HG03066 (cell line): ENCODE measurements at regions not wholly inside any gene's neighbourhood (a gene's known extent, or its start where the extent isn't known, plus 50 kb on each side); places are given as distances from the start of the nearest gene placed in this dataset.
"Not testable (repeated sequence)": the region's sequence is repeated elsewhere in the genome, so short reads cannot be mapped to it uniquely, and the experiment has no call there.

Experiments
- ATAC-seq: cut with Tn5 transposase; IDR thresholded peaks from one replicate; pipeline ENCODE4 v1.9.1; 2021; ENCODE audit warnings: low read depth; ENCODE audit not compliant: unreplicated experiment

- not testable (repeated sequence) for ATAC-seq
Observed at GRCh38 chr17:30713805-30714204, 110.7 kb downstream of the CRLF3 start.

GRCh38 chr17:30712859-30713258 is 111.6 kb downstream of the CRLF3 start:
- not testable (repeated sequence) for ATAC-seq

GRCh38 chr17:30711626-30712507 is 112.6 kb downstream of the CRLF3 start:
- ATAC-seq = not testable (repeated sequence)

GRCh38 chr17:30711176-30711575 is 113.3 kb downstream of the CRLF3 start:
- not testable (repeated sequence) for ATAC-seq

GRCh38 chr17:30710276-30711088 is 114.0 kb downstream of the CRLF3 start:
- ATAC-seq = not testable (repeated sequence)

GRCh38 chr17:30709561-30710275 is 114.8 kb downstream of the CRLF3 start:
- ATAC-seq = not testable (repeated sequence)

- not testable (repeated sequence) for ATAC-seq
Observed at GRCh38 chr17:30709096-30709495, 115.4 kb downstream of the CRLF3 start.

DNA sequence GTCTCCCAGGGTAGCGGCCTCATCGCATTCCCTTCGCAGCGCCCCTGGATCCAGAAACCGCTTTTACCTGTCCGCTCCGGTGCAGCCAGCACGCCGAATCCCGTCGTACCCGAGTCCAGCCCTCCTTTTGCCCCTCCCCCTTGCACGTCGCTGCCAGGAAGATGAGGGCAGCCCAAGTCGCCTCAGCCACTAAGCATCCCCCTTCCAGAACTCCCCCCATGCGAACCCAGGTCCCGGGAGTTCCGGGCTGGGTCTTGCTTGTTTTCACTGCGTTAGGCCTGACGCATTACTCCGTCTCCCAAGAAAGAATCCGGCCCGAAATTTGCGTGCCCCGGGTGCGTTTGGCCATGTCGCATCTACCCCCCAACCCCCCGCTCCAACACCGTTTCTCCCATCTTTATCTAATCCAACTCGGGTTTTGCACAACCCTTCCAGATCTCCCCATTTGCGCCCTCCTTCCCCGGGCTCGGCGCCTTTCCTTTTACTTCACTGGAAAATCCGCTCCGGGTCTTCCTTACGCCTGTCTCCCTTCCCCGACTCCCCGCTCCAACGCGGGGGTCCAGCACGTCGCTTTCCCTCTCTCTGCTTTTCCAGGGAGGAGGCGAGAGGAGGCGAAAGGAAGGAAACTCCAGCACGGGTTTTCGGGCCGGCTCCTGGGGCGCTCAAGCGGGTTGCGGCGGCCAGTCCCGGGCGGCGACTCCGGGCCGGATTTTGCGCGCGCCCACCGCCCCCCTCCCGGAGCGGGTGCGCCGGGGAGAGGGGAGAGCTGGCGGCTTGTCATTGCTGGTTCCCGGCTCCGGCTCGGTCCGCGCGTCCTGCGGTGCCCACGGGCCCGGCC is 116.0 kb downstream of the CRLF3 start:
- ATAC-seq = not testable (repeated sequence)

GRCh38 chr17:30707724-30708240 is 116.7 kb downstream of the CRLF3 start:
- ATAC-seq = not testable (repeated sequence)

GRCh38 chr17:30706461-30707335 is 117.8 kb downstream of the CRLF3 start:
- not testable (repeated sequence) for ATAC-seq

DNA sequence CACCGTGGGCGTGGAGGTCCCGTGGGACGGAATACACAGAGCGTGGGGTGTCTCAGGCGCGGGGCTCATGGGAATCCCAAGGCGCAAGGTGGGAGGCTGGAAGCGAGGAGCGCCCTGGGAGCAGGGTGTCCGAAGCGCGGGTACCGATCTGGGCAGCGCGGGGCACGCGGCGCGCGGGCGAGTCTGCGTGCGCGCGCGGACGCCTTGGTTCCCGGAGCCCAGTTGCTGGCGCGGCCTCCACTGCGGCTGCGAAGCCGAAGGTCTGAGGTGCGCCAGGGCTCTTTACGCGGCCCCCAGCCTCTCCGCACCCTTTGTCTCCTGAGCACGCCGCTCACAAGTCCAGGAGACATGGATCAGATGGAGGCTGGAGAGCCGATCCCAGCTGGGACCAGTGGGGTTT is 118.5 kb downstream of the CRLF3 start:
- not testable (repeated sequence) for ATAC-seq

GRCh38 chr17:30701498-30701989 is 122.9 kb downstream of the CRLF3 start:
- no peak for ATAC-seq

DNA sequence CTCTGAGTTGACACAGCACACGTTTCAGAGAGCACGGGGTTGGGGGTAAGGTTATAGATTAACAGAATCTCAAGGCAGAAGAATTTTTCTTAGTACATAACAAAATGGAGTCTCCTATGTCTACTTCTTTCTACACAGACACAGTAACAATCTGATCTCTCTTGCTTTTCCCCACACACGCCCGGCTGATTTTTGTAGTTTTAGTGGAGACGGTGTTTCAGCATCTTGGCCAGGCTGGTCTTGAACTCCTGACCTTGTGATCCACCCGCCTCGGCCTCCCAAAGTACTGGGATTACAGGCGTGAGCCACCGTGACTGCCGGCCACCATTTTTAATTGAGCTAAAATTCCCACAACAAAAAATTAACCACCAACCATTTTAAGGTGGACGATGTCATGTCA is 123.7 kb downstream of the CRLF3 start:
- not testable (repeated sequence) for ATAC-seq

DNA sequence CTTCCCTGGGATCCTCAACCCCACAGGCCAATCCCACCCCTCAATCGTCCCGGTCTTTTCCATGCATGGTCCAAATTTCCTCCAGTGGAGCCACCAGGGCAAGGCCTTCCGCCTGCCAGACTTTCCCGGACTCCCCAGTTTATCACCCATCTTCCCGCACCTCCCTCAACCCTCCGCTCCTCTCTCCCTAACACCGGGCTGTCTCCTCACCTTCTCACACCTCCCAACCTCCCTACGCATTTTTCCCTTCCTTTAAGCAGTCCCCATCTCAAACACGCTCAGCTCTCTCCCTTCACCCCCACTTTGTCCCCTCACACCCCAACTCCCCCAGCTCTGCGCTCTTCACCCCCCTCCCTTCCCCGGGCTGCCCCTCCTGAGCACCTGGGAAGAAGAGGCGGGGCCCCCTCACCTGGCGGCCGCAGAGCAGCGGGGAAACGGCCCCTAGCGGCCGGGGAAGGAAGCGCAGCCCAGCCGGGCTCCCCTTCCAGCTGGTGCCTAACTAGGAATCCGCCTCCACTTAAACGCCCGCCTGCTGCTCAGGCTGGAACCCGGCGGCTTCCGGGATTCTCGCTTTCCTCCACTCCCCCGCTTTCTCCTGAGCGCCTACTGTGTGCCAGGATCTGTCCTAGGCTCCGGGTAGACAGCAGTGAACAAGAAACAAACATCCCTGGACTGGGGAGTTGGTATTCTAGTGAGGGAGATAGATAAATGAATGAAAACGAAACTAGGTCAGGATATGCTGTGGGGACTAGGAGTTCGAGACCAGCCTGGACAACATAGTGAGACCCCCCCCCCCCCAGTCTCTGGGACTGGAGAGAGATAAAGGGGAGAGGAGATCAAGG is 126.7 kb downstream of the CRLF3 start:
- ATAC-seq = not testable (repeated sequence)

GRCh38 chr17:30696234-30696633 is 128.3 kb downstream of the CRLF3 start:
- no peak for ATAC-seq

DNA sequence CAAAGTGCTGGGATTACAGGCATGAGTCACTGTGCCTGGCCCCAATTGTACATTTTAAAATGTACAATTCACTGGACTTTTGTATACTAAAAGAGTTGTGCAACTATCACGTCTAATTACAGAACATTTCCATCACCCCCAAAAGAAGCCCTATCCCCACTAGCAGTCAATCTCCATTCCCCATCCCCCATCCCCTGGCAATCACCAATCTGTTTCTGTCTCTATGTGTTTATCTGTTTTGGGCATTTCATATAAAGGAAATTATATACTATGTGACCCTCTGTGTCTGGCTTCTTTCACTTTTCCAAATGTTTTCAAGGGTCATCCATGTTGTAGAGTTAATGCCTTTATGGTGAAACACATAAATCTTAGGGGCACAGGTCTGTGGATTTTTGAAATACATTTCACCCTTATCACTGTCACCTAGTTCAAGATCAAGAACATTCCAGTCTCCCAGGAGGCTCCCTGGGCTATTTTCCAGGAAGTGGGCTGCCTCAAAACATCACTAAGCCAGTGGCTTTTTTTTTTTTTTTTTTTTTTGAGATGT is 129.2 kb downstream of the CRLF3 start:
- not testable (repeated sequence) for ATAC-seq

- ATAC-seq = not testable (repeated sequence)
Observed at GRCh38 chr17:30693772-30694171, 130.7 kb downstream of the CRLF3 start.
